GM12878 (cell line): ENCODE measurements at regions not wholly inside any gene's neighbourhood (a gene's known extent, or its start where the extent isn't known, plus 50 kb on each side); places are given as distances from the start of the nearest gene placed in this dataset.

ENCODE experiments used
- ATAC-seq: fragments of 200-7000 bp; cut with Tn5 transposase; 3 replicates; pipeline ENCODE4 v1.9.1; 2020; ENCODE audit warnings: mild to moderate bottlenecking, moderate library complexity
- BruUV-seq: library from RNA; stranded (reverse); fragments of 400-500 nt; replicated peaks from 2 replicates; lab custom pipeline; 2021; lab: Mats Ljungman, UMichigan
- CTCF ChIA-PET: fragments of 300-600 bp; sonication (Branson Sonifier 250); formaldehyde crosslinking; extraction: SDS; loops from one replicate; lab custom pipeline; 2021; ENCODE audit warnings: inconsistent platforms; lab: Yijun Ruan, JAX
- POLR2A ChIA-PET: fragments of 350-600 bp; formaldehyde crosslinking; extraction: SDS; loops from one replicate; lab custom pipeline; 2021; ENCODE audit warnings: inconsistent platforms; lab: Charles Lee
- RAD21 ChIA-PET: fragments of 300-600 bp; sonication (Branson Sonifier 250); formaldehyde crosslinking; loops from one replicate; lab custom pipeline; 2023; ENCODE audit warnings: antibody characterized with exemption; ENCODE audit not compliant: unreplicated experiment; lab: Charles Lee
- SMC1A ChIA-PET: fragments of 300-600 bp; sonication (Branson Sonifier 250); formaldehyde crosslinking; loops from one replicate; lab custom pipeline; 2023; ENCODE audit not compliant: unreplicated experiment, uncharacterized antibody; lab: Charles Lee
- DNase-seq: peaks from one replicate; pipeline ENCODE4 v3.0.0-alpha.2; 2011; ENCODE audit warnings: low read depth, low spot score
- FAIRE-seq: peaks from 3 replicates; lab custom pipeline; 2011; peaks lifted over from hg19 to GRCh38; lab: Jason Lieb, UNC
- H2AFZ ChIP-seq: 2 replicates; pipeline ENCODE4 v1.6.0; 2011; ENCODE audit warnings: low read depth, low read length, control low read depth; ENCODE audit not compliant: control insufficient read depth
- H3K27ac ChIP-seq: 2 replicates; pipeline ENCODE4 v1.5.1; 2011; ENCODE audit warnings: control low read depth; ENCODE audit not compliant: control insufficient read depth, insufficient read depth
- H3K27me3 ChIP-seq, 2 experiments: replicated peaks in 1 of 2; 2 replicates each; pipeline versions ENCODE4 v1.6.0 to v1.6.1; 2011; ENCODE audit warnings: low read length in 1 of 2; ENCODE audit not compliant: control insufficient read depth in 2 of 2, insufficient read depth in 2 of 2
- H3K36me3 ChIP-seq, 2 experiments: 2 replicates each; pipeline ENCODE4 v1.5.1; 2011; ENCODE audit warnings: low read length in 1 of 2; ENCODE audit not compliant: control insufficient read depth in 2 of 2, insufficient read depth in 2 of 2
- H3K4me1 ChIP-seq: 2 replicates; pipeline ENCODE4 v1.6.1; 2011; ENCODE audit warnings: mild to moderate bottlenecking, low read length, moderate library complexity, mixed read lengths; ENCODE audit not compliant: control insufficient read depth, insufficient read depth
- H3K4me2 ChIP-seq: 2 replicates; pipeline ENCODE4 v1.6.0; 2011; ENCODE audit warnings: control low read depth; ENCODE audit not compliant: control insufficient read depth, insufficient read depth
- H3K4me3 ChIP-seq: fragments of 200-600 bp; sonication (generic); 2 replicates; pipeline ENCODE4 v1.5.1; 2016
- H3K79me2 ChIP-seq: 2 replicates; pipeline ENCODE4 v1.6.0; 2011; ENCODE audit warnings: low read length; ENCODE audit not compliant: control insufficient read depth, insufficient read depth
- H3K9ac ChIP-seq: 2 replicates; pipeline ENCODE4 v1.8.0; 2011; ENCODE audit warnings: low read length, control low read depth, mixed read lengths; ENCODE audit not compliant: control insufficient read depth, insufficient read depth
- H3K9me3 ChIP-seq: replicated peaks from 3 replicates; pipeline ENCODE4 v1.5.1; 2011; ENCODE audit warnings: mild to moderate bottlenecking, low read length; ENCODE audit not compliant: control insufficient read depth, insufficient read depth
- H4K20me1 ChIP-seq: 2 replicates; pipeline ENCODE4 v1.6.0; 2011; ENCODE audit not compliant: control insufficient read depth, insufficient read depth
- ATF7 ChIP-seq: fragments of 450-650 bp; IDR thresholded peaks from 2 replicates; pipeline ENCODE4 v1.6.1; 2016; ENCODE audit warnings: low read depth, mild to moderate bottlenecking
- EGR1 ChIP-seq, 2 experiments: IDR thresholded peaks; 1 replicate in 1 of 2; 2 replicates in 1 of 2; pipeline ENCODE4 v1.6.1; 2011 to 2012; ENCODE audit warnings: low read depth in 2 of 2, low read length in 2 of 2, borderline replicate concordance in 1 of 2, mild to moderate bottlenecking in 1 of 2, moderate library complexity in 1 of 2
- NR2C1 ChIP-seq: fragments of 450-650 bp; IDR thresholded peaks from 2 replicates; pipeline ENCODE4 v1.6.1; 2017; ENCODE audit warnings: antibody characterized with exemption, mild to moderate bottlenecking, moderate library complexity
- REST ChIP-seq: IDR thresholded peaks from 2 replicates; pipeline ENCODE4 v1.6.1; 2012; ENCODE audit warnings: mild to moderate bottlenecking, low read depth, low read length
- SIX5 ChIP-seq: IDR thresholded peaks from 2 replicates; pipeline ENCODE4 v1.6.1; 2011; ENCODE audit warnings: mild to moderate bottlenecking, low read depth, low read length, moderate library complexity; ENCODE audit not compliant: severe bottlenecking
- SKIL ChIP-seq: fragments of 450-650 bp; IDR thresholded peaks from 2 replicates; pipeline ENCODE4 v1.6.1; 2017; ENCODE audit warnings: mild to moderate bottlenecking, low read depth, inconsistent platforms; ENCODE audit not compliant: poor library complexity, severe bottlenecking
- SMC3 ChIP-seq: IDR thresholded peaks from 2 replicates; pipeline ENCODE4 v1.6.1; 2011; ENCODE audit warnings: low read length, improper control_type of control experiment, borderline replicate concordance
- WGBS: methylation state at CpG from one replicate; pipeline ENCODE4 v1.1.6; 2016; ENCODE audit warnings: low lambda C conversion rate; ENCODE audit not compliant: insufficient replicate concordance, insufficient coverage; ENCODE audit errors: missing lambda C conversion rate; 5-methylcytosine and 5-hydroxymethylcytosine counted together
- in situ Hi-C: fragments of 300-500 bp; cut with MboI; formaldehyde crosslinking; loops from 9 replicates; pipeline ENCODE4 v1.14.3; 2018; ENCODE audit warnings: mixed read lengths
- intact Hi-C: fragments of 100-400 bp; cut with micrococcal nuclease; formaldehyde crosslinking; loops from one replicate; pipeline ENCODE4 v1.14.2; 2022; ENCODE audit not compliant: unreplicated experiment
- TF ChIP-seq, protein P1 (sequence below): fragments of 450-650 bp; formaldehyde crosslinking; IDR thresholded peaks from 2 replicates; pipeline ENCODE4 v1.4.0; 2020; ENCODE audit warnings: mild to moderate bottlenecking, moderate library complexity
- TF ChIP-seq, protein P2 (sequence below): IDR thresholded peaks from 2 replicates; pipeline ENCODE4 v1.6.1; 2011; ENCODE audit warnings: low read depth, low read length, improper control_type of control experiment, borderline replicate concordance

DNA sequence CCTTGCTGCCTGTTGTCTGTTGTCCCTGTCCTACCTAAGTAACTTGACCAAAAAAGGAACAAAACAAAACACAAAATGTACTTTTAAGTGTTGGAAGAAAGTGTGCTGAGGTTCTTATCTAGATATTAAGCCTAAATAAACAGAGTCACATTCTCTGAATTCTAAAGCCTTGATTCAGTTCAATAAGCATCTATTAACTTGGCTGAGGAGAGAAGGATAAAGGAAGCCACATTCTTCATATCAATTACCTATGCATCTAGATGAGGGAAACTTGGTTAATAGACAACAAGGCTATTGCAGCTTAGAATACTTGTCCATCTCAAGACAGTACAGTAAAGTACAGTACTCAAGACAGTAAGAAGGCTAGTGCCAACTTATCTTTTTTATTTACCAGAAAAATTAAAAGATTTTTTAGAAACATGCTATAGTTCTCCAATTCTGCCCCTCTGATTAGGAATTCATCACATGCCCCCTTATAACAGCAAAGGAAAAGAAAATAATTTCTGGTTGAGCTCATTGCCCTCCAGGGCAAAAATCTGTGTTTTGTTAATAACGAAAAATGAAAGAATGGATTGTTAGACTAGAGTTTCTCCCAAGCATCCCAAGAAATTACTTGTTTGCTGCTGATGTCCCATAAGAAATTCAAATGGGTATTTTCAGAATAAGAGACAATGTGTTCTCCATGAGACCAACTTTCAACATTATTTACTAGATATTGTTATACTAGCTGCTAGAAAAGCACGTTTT, 546.5 kb upstream of the SEMA3D start:
- ChIA-PET CTCF (no interaction called here), RAD21 (no interaction called here), POLR2A (no interaction called here), SMC1A (no interaction called here)
- Histone ChIP-seq H3K27ac (no peak overlapping the region), H3K4me2 (no peak overlapping the region), H3K27me3 (no peaks in the 10 kb centered on the region), H3K9ac (no peak overlapping the region), H4K20me1 (no peaks in the 10 kb centered on the region), H3K9me3 (no peaks in the 10 kb centered on the region), H3K4me1 (no peaks in the 10 kb centered on the region), H3K36me3 (no peaks in the 10 kb centered on the region), H2AFZ (no peak overlapping the region), H3K79me2 (no peaks in the 10 kb centered on the region), H3K4me3 (no peak overlapping the region)
- BruUV-seq, result no TSS peak
- intact Hi-C loops (no loop called here), in situ Hi-C loops (loop anchor here (25.0 kb wide), 1 partner anchor 696 kb away; no protein-coding TSS in a partner anchor)
- FAIRE-seq (no peak), ATAC-seq (no peak), DNase-seq (no peak)
- WGBS, result 0% methylated on average over 2 of the region's 2 CpGs
- TF ChIP-seq REST, result no peak
- TF ChIP-seq NR2C1, result no peak
- no peak for TF ChIP-seq SKIL
- TF ChIP-seq, protein P1, sequence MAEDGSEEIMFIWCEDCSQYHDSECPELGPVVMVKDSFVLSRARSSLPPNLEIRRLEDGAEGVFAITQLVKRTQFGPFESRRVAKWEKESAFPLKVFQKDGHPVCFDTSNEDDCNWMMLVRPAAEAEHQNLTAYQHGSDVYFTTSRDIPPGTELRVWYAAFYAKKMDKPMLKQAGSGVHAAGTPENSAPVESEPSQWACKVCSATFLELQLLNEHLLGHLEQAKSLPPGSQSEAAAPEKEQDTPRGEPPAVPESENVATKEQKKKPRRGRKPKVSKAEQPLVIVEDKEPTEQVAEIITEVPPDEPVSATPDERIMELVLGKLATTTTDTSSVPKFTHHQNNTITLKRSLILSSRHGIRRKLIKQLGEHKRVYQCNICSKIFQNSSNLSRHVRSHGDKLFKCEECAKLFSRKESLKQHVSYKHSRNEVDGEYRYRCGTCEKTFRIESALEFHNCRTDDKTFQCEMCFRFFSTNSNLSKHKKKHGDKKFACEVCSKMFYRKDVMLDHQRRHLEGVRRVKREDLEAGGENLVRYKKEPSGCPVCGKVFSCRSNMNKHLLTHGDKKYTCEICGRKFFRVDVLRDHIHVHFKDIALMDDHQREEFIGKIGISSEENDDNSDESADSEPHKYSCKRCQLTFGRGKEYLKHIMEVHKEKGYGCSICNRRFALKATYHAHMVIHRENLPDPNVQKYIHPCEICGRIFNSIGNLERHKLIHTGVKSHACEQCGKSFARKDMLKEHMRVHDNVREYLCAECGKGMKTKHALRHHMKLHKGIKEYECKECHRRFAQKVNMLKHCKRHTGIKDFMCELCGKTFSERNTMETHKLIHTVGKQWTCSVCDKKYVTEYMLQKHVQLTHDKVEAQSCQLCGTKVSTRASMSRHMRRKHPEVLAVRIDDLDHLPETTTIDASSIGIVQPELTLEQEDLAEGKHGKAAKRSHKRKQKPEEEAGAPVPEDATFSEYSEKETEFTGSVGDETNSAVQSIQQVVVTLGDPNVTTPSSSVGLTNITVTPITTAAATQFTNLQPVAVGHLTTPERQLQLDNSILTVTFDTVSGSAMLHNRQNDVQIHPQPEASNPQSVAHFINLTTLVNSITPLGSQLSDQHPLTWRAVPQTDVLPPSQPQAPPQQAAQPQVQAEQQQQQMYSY, result no peak
- TF ChIP-seq EGR1 (IDR thresholded peaks at IDR 0.05; ENCODE audit: borderline replicate concordance in 1 of 2, low read depth in 2 of 2, low read length in 2 of 2), result no peak
- TF ChIP-seq, protein P2, sequence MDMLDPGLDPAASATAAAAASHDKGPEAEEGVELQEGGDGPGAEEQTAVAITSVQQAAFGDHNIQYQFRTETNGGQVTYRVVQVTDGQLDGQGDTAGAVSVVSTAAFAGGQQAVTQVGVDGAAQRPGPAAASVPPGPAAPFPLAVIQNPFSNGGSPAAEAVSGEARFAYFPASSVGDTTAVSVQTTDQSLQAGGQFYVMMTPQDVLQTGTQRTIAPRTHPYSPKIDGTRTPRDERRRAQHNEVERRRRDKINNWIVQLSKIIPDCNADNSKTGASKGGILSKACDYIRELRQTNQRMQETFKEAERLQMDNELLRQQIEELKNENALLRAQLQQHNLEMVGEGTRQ, result no peak
- TF ChIP-seq SIX5, result no peak
- no peak for TF ChIP-seq SMC3
- no peak for TF ChIP-seq ATF7
